Endothelial cell of umbilical vein (primary cell): ENCODE measurements at regions not wholly inside any gene's neighbourhood (a gene's known extent, or its start where the extent isn't known, plus 50 kb on each side); places are given as distances from the start of the nearest gene placed in this dataset.

Experiments
- BruUV-seq: library from RNA; stranded (reverse); fragments of 400-500 nt; replicated peaks from 2 replicates; lab custom pipeline; 2021; lab: Mats Ljungman, UMichigan
- CTCF ChIA-PET: fragments of 300-600, 350-600 bp; sonication (Branson Sonifier 250); formaldehyde crosslinking; loops from one replicate; lab custom pipeline; 2021; ENCODE audit warnings: antibody characterized with exemption, inconsistent platforms; lab: Charles Lee
- POLR2A ChIA-PET: fragments of 300-600, 350-600 bp; sonication (Branson Sonifier 250); formaldehyde crosslinking; loops from one replicate; lab custom pipeline; 2021; ENCODE audit warnings: antibody characterized with exemption, inconsistent platforms; lab: Charles Lee
- DNase-seq: peaks from one replicate; pipeline ENCODE4 v3.0.0-alpha.2; 2011; ENCODE audit warnings: low read depth, low spot score
- FAIRE-seq: peaks from 2 replicates; lab custom pipeline; 2011; peaks lifted over from hg19 to GRCh38; lab: Jason Lieb, UNC
- H2AFZ ChIP-seq: 2 replicates; pipeline ENCODE4 v1.6.0; 2012; ENCODE audit warnings: low read depth, low read length, control low read depth, inconsistent platforms
- H3K27ac ChIP-seq: 2 replicates; pipeline ENCODE4 v1.5.1; 2011; ENCODE audit warnings: low read depth, mild to moderate bottlenecking, control low read depth, low read length, moderate library complexity; ENCODE audit not compliant: insufficient read depth
- H3K27me3 ChIP-seq, 2 experiments: 2 replicates each; pipeline versions ENCODE4 v1.6.0 to v1.6.1; 2011; ENCODE audit warnings: low read length in 2 of 2, mixed read lengths in 1 of 2; ENCODE audit not compliant: control insufficient read depth in 2 of 2, insufficient read depth in 2 of 2
- H3K36me3 ChIP-seq, 2 experiments: 2 replicates in 1 of 2; 3 replicates in 1 of 2; pipeline ENCODE4 v1.5.1; 2011; ENCODE audit warnings: low read length in 2 of 2, mild to moderate bottlenecking in 1 of 2, moderate library complexity in 1 of 2; ENCODE audit not compliant: control insufficient read depth in 2 of 2, insufficient read depth in 2 of 2; ENCODE audit errors: extremely low read depth in 1 of 2
- H3K4me1 ChIP-seq: 3 replicates; pipeline ENCODE4 v1.5.1; 2011; ENCODE audit warnings: mild to moderate bottlenecking, low read length; ENCODE audit not compliant: control insufficient read depth, insufficient read depth; ENCODE audit errors: extremely low read depth
- H3K4me2 ChIP-seq: 2 replicates; pipeline ENCODE4 v1.6.1; 2011; ENCODE audit warnings: low read length, control low read depth, mixed read lengths; ENCODE audit not compliant: insufficient read depth
- H3K4me3 ChIP-seq, 3 experiments: fragments of 200-600 bp in 1 of 3; sonication (generic), shearing (Covaris generic) in 1 of 3; replicated peaks in 1 of 3; 2 replicates each; pipeline ENCODE4 v1.5.1; 2011 to 2016; ENCODE audit warnings: control low read depth in 3 of 3, low read length in 3 of 3, mild to moderate bottlenecking in 2 of 3, inconsistent platforms in 1 of 3, low read depth in 1 of 3, moderate library complexity in 1 of 3; ENCODE audit not compliant: insufficient read depth in 1 of 3
- H3K79me2 ChIP-seq: 2 replicates; pipeline ENCODE4 v1.6.0; 2012; ENCODE audit warnings: low read length, inconsistent platforms; ENCODE audit not compliant: control insufficient read depth, insufficient read depth
- H3K9ac ChIP-seq: replicated peaks from 2 replicates; pipeline ENCODE3; 2011; ENCODE audit warnings: low read length, control low read depth; ENCODE audit not compliant: insufficient read depth; ENCODE audit errors: extremely low read depth
- H3K9me1 ChIP-seq: replicated peaks from 3 replicates; pipeline ENCODE4 v1.6.0; 2011; ENCODE audit warnings: mild to moderate bottlenecking, low read length; ENCODE audit not compliant: control insufficient read depth, insufficient read depth; ENCODE audit errors: extremely low read depth
- H3K9me3 ChIP-seq: replicated peaks from 2 replicates; pipeline ENCODE4 v1.5.1; 2012; ENCODE audit warnings: low read length, inconsistent platforms; ENCODE audit not compliant: control insufficient read depth, insufficient read depth
- H4K20me1 ChIP-seq: replicated peaks from 2 replicates; pipeline ENCODE3; 2011; ENCODE audit warnings: mild to moderate bottlenecking, low read length; ENCODE audit not compliant: control insufficient read depth, insufficient read depth; ENCODE audit errors: extremely low read depth
- CTCF ChIP-seq, 2 donors: IDR thresholded peaks; 1 replicate in 1 of 2; 2 replicates in 1 of 2; pipeline ENCODE4 v1.5.1; 2011; ENCODE audit warnings: low read length in 2 of 2, mild to moderate bottlenecking in 2 of 2, moderate library complexity in 2 of 2, control low read depth in 1 of 2, inconsistent platforms in 1 of 2, low read depth in 1 of 2; ENCODE audit not compliant: insufficient read depth in 1 of 2; ENCODE audit errors: extremely low read depth in 1 of 2
- JUN ChIP-seq: IDR thresholded peaks from 2 replicates; pipeline ENCODE4 v1.6.1; 2011; ENCODE audit warnings: borderline replicate concordance, low read depth; ENCODE audit not compliant: insufficient read length, insufficient read depth
- dilution Hi-C: fragments of 300-500 bp; cut with MboI; formaldehyde crosslinking; loops from one replicate; pipeline ENCODE4 v1.15.0; 2019; ENCODE audit warnings: low sequenced_read_pairs; ENCODE audit not compliant: extremely low pct_ligation_motif_present
- intact Hi-C: fragments of 100-400 bp; cut with micrococcal nuclease; formaldehyde crosslinking; loops from one replicate; pipeline ENCODE4 v1.10.0; 2022

GRCh38 chr4:143773998-143774895, 73.8 kb upstream of the FREM3 start:
- dilution Hi-C loops = no loop called here

More at GRCh38 chr4:143773998-143774895, 73.8 kb upstream of the FREM3 start:
- Histone ChIP-seq H4K20me1 (no peaks in the 10 kb centered on the region), H2AFZ (no peak overlapping the region), H3K9me3 (no peaks in the 10 kb centered on the region), H3K27me3 (no peaks in the 10 kb centered on the region), H3K9ac (no peak overlapping the region), H3K4me2 (no peak overlapping the region), H3K4me1 (no peaks in the 10 kb centered on the region), H3K9me1 (no peaks in the 10 kb centered on the region), H3K79me2 (no peaks in the 10 kb centered on the region), H3K36me3 (no peaks in the 10 kb centered on the region), H3K27ac (no peak overlapping the region), H3K4me3 (no peak overlapping the region)
- no peak for TF ChIP-seq JUN
- peak; percentile 61 to 63 for TF ChIP-seq CTCF (IDR thresholded peaks at IDR 0.05; ENCODE audit: extremely low read depth in 1 of 2, insufficient read depth in 1 of 2, low read depth in 1 of 2, low read length in 2 of 2)
- no TSS peak for BruUV-seq
- CTCF ChIA-PET = interaction anchor here (0.7 to 1.5 kb wide), 5 partner anchors 11 to 207 kb away, joined by 3 to 11 read pairs (median 4); no protein-coding TSS in a partner anchor
- FAIRE-seq (peak; percentile 68), DNase-seq (peak; percentile 32)
- POLR2A ChIA-PET = no interaction called here
- intact Hi-C loops = loop anchor here (2.0 kb wide), 4 partner anchors 133 to 369 kb away; no protein-coding TSS in a partner anchor
